HepG2 (cell line): ENCODE measurements at regions not wholly inside any gene's neighbourhood (a gene's known extent, or its start where the extent isn't known, plus 50 kb on each side); places are given as distances from the start of the nearest gene placed in this dataset.

Experiments
- small RNA-seq, 3 experiments: library from RNA; depleted of rRNA; stranded (forward); fragments of <200 nt; gene quantifications; one replicate each; pipeline ENCODE3, GENCODE V24; 2012; ENCODE audit warnings: low read depth in 2 of 3, low replicate concordance in 1 of 3; ENCODE audit not compliant: insufficient read length in 3 of 3, insufficient read depth in 2 of 3

Small RNAs in the stretch of these regions (small RNA-seq; reads per million reads assigned to genes)
- gene RN7SL446P (0 reads per million in 3 experiments), gene RNA5SP169 (0 reads per million in 3 experiments)
